A172 (cell line): ENCODE measurements at regions not wholly inside any gene's neighbourhood (a gene's known extent, or its start where the extent isn't known, plus 50 kb on each side); places are given as distances from the start of the nearest gene placed in this dataset.
"Not testable (repeated sequence)": the region's sequence is repeated elsewhere in the genome, so short reads cannot be mapped to it uniquely, and the experiment has no call there.

Experiments
- DNase-seq: peaks from one replicate; pipeline ENCODE4 v3.0.0-alpha.2; 2015; ENCODE audit warnings: low spot score

- DNase-seq, result no peak
These were observed 147.7 kb downstream of the CD47 start for GRCh38 chr3:107942951-107943749.

DNA sequence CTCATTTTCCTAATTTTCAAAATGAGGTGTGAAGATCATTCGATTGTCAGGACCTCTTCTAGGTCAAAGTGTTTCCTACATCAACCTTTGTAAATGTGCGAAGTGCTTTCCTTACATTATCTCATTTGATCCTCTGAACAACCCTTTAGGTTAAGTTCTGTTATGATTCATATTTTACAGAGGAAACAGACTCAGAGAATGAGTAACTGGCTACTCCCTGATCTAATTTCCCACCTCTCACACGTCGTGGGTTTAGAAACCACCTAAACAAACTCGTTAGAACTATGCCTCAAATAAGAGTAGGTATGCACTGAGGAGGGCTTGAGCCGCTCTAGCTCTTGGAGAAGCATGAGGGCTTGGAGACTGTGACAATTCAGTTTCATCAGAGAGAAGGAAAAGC lies 148.6 kb downstream of the CD47 start:
- DNase-seq, result peak; percentile 14

DNA sequence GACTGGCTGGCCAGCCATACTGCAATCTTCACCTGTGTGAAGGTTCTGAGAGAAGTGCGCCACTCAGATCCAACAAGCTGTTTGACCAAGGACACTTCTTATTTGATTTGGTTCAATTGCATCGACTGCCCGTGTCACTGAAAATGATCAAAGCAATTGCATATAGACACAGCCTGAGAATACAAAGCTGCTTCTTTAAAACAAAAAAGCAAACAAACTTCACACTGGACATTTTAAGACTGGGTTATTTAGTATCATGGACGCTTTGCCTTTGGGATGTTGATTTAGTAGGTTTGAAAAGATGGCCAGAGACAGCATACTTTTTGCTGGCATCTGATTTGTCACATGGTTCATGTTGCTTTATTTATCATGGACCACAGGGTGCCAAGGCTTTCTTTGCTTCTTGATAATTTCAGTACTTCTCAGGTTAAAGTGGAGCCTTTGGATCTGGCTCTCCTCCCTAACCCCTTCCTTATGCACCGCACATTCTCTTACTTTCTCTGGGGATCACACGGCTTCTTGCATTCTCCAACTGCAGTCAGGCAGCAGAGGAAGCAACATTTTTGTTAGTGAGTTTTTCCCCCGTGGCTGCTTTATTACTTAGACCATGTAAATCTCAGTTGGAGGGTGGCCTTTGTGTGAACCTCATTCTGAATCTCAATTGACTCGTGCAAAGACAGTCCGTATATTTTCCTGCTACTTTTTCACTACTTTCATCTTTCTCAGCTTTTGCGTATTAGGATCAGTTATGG lies 151.0 kb downstream of the CD47 start:
- DNase-seq, result no peak

GRCh38 chr3:107938143-107938542 lies 152.7 kb downstream of the CD47 start:
- DNase-seq, result peak; percentile 44

DNA sequence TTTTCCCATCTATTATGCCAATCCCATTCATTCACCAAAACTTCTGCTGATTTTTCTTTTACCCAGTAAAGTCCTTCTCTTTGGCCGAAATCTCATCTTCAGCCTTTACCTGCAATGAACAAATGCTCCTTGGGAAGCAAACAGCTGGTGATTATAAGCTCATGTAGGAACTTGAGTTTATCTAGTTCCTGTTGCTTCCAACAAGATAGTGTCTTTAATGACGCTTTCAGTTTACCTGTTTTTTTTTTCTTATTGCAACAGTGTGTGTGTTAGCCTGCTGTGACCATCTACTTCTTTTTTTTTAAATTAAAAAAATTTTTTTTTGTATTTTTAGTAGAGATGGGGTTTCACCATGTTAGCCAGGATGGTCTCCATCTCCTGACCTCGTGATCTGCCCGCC lies 156.0 kb downstream of the CD47 start:
- DNase-seq, result no peak

- DNase-seq, result no peak
These were observed 157.4 kb downstream of the CD47 start for GRCh38 chr3:107933450-107933849.

GRCh38 chr3:107931326-107931725 lies 159.5 kb downstream of the CD47 start:
- no peak for DNase-seq

- DNase-seq, result no peak
These were observed 161.7 kb downstream of the CD47 start for GRCh38 chr3:107929088-107929487.

DNA sequence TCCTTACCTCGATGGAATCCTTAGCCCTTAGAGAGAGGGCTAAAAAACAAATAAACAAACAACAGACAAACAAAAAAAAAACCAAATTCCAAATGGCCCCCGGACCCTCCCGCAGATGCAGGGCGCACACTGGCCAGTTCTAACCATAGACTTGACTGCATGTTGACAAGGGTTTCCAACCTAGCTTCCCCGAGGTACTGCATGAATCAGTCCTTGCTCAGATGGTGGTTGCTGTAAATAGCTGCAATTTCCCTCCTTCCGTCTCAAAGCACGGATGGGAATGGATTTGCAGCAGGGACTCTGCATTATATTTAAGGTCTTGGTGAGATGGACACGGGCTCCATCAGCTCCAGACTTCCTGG lies 162.8 kb downstream of the CD47 start:
- DNase-seq, result peak; percentile 42

- DNase-seq, result peak; percentile 55
These were observed 163.3 kb downstream of the CD47 start for GRCh38 chr3:107927361-107928083.

GRCh38 chr3:107925851-107926250 lies 165.0 kb downstream of the CD47 start:
- no peak for DNase-seq

DNA sequence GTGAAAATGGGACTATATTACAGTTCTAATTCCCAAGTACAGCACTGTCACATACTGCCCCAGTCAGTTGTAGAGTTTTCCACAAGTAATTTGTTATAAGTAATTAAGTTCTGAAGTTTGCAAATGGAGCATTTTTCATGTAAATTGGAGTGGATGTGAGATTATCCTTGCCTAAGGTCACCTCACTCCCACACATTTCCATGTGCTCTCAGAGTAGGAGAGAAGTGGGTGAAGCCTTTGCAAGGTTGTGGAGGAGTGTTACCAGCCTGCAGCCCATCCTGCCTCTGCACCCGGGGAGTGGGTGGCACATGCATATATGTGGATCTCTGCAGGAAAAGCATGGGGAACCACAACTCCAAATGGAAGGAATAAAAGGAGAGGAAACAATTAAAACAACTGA lies 169.8 kb downstream of the CD47 start:
- no peak for DNase-seq

- DNase-seq, result no peak
These were observed 170.3 kb downstream of the CD47 start for GRCh38 chr3:107920538-107920937.

DNA sequence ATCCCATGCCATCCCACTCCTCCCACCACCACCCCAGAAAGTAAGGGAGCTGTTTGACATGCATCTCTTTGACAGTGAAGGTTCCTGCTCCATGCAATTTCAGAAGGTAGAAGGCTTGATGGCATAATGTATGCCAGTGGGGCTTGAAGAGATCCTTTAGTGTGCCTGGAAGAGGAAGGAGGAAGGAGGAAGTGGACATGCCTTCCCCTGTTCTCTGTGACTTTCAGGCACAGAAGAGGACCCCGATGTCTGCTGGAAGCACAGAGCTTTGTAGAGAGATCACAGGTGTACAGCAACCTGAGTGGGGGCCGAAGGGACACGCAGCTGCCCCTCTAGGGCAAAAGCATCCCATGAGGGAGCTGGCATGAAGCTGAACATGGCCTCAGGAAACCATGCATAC lies 171.6 kb downstream of the CD47 start:
- no peak for DNase-seq

GRCh38 chr3:107916171-107916570 lies 174.7 kb downstream of the CD47 start:
- DNase-seq, result no peak

- DNase-seq, result no peak
These were observed 175.1 kb downstream of the CD47 start for GRCh38 chr3:107915706-107916105.

GRCh38 chr3:107913701-107914100 lies 177.1 kb downstream of the CD47 start:
- DNase-seq, result no peak

- DNase-seq, result no peak
These were observed 179.4 kb downstream of the CD47 start for GRCh38 chr3:107911337-107912000.

DNA sequence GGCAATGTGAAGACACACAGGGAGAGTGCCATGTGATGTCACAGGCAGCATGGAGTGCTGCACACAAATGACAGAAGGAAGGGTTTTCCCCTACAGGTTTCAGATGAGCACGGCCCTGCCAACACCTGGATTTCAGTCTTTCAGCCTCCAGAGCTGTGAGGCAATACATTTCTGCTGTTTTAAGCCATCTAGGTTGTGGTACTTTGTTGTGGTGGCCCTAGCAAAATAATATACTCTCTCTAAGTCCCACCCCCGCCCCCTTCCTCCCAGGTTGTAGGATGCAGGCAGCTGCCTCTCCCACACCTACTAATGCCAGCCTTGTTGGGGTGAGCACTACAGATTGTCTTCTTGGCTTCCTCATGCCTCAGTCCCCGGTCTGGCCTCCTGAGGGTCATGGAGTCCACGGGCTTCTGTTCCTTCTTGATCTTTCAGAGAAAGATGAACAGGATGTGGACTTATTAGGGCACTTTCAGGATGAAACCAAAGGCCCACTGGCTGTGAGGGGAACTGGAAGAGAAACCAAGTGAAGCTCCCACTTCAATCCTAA lies 180.0 kb downstream of the CD47 start:
- DNase-seq, result no peak

- not testable (repeated sequence) for DNase-seq
These were observed 181.2 kb downstream of the CD47 start for GRCh38 chr3:107909583-107909982.

DNA sequence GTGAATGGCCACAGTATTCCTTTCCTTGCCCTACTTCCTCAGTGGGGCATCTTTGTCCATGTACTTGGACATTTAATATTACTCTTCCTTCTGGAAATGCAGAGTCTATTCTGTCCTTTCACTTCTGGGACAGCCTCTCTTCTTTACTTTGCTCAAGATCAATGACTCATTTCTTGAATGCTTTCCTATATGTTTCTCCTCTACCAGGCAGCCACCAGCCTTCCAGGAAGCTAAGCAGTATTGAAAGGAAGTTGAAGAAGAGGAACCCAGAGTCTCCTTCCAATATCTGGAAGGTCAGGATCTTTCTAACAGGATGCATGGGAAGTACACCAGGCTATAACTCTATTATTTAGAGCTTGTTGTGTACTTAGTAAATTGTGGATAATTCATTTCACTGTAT lies 182.8 kb downstream of the CD47 start:
- no peak for DNase-seq

GRCh38 chr3:107904536-107905066 lies 186.2 kb downstream of the CD47 start:
- DNase-seq, result no peak
